HG02763 (cell line): ENCODE measurements at regions not wholly inside any gene's neighbourhood (a gene's known extent, or its start where the extent isn't known, plus 50 kb on each side); places are given as distances from the start of the nearest gene placed in this dataset.
"Not testable (repeated sequence)": the region's sequence is repeated elsewhere in the genome, so short reads cannot be mapped to it uniquely, and the experiment has no call there.

Experiments
- ATAC-seq: cut with Tn5 transposase; IDR thresholded peaks from one replicate; pipeline ENCODE4 v1.9.1; 2021; ENCODE audit warnings: mild to moderate bottlenecking, moderate library complexity; ENCODE audit not compliant: unreplicated experiment

DNA sequence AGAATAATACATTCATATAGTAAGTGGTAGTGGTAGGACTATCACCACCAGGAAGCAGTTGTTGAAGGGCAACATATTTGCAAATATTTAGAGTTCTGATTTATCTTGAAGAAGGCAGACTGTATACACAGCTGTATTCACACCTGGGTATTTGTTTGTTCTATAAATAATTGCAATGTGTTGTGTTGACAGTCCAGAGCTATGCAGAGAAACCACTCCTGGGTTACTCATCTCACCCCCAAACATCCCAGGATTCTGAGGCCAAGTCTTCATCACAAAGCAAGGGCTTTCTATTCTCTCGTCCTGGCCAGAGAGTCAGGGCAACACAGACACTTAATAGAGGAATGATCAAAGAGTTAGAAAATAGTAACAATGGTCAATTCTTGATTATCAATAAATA lies 102.1 kb upstream of the FAT3 start:
- no peak for ATAC-seq

DNA sequence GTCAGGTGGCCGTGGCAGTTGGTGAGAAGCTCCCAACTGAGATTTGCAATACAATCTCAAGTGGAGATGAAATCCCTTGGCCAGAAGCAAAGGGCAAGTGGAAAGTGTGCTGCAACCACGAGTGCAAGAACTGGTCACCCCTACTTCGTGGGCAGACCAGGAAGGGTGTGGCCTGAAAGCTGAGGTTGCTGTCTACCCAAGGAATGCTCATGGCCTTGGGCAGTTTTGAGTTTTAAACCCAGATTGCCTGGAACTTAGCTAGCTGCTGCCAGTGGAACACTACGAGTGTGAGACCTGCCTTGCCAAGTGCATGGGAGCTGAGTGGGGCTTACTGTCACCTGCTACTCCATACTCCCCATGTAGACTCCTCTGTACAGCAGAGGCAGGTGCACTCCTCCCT lies 113.3 kb upstream of the FAT3 start:
- no peak for ATAC-seq

GRCh38 chr11:92109466-92109865 lies 115.2 kb upstream of the FAT3 start:
- no peak for ATAC-seq

DNA sequence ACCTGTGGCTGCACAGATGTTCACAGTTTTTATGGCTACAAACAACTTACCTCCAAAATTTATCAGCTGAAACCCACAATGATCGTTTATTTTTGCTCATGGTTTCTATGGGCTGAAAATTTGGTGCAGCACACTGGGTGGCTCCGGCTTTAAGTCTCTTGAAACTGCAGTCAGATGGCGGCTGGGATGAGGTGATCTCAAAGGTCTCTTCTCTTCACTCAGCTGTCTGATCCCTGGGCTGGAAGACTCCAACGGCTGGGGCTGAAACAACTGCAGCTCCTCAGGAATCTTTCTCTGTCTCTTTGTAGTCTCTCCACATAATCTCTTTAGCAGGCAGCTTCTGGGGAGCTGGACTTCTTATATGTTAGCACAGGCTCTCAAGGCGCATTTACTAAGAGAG lies 117.3 kb upstream of the FAT3 start:
- no peak for ATAC-seq

- ATAC-seq: no peak
These were observed 120.3 kb upstream of the FAT3 start for GRCh38 chr11:92104349-92104748.

- ATAC-seq: no peak
These were observed 122.7 kb upstream of the FAT3 start for GRCh38 chr11:92101920-92102319.

DNA sequence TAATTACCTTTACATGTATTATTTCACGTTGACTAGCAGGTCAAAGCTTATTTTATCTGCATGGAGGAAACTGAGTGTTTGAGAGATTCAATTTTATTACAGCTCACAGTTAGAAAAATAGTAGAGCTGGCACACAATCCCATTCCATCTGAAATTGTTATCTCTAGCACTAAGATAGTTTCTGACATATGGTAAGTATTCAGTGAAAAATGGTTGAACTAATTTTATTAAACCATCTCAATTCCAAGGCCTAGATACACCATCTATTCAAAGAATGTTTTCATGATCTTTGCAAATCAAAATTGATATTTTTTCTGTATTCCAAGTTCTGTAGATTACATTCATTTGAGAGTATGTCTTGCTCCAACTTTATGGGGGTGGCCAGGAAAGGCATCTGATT lies 125.4 kb upstream of the FAT3 start:
- no peak for ATAC-seq

DNA sequence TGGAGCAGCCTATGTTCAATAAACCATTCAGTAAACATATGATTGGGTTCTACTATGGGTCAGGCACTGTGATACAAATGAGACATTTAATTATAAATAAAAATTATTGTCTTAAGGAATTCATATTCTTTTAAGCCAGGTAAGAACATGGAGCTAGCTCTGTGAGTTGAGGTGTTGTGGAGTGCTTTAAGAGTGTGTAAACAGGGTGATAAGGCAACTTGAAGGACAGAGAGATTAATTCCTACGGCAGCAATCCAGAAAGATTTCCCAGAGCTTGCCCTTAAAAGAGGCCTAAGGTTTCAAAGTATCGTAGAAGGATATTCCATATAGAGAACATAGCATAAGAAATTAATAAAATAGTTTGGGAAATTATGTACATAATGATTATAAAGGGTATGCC lies 126.4 kb upstream of the FAT3 start:
- ATAC-seq: no peak

- ATAC-seq: no peak
These were observed 136.7 kb upstream of the FAT3 start for GRCh38 chr11:92087725-92088537.

- ATAC-seq: no peak
These were observed 141.5 kb upstream of the FAT3 start for GRCh38 chr11:92083123-92083522.

- ATAC-seq: no peak
These were observed 142.0 kb upstream of the FAT3 start for GRCh38 chr11:92082652-92083051.

DNA sequence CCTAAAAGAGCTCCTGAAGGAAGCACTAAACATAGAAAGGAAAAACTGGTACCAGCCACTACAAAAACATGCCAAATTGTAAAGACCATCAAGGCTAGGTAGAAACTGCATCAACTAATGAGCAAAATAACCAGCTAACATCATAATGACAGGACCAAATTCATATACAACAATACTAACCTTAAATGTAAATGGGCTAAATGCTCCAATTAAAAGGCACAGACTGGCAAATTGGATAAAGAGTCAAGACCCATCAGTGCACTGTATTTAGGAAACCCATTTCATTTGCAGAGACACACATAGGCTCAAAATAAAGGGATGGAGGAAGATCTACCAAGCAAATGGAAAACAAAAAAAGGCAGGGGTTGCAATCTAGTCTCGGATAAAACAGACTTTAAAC lies 150.1 kb upstream of the FAT3 start:
- not testable (repeated sequence) for ATAC-seq

DNA sequence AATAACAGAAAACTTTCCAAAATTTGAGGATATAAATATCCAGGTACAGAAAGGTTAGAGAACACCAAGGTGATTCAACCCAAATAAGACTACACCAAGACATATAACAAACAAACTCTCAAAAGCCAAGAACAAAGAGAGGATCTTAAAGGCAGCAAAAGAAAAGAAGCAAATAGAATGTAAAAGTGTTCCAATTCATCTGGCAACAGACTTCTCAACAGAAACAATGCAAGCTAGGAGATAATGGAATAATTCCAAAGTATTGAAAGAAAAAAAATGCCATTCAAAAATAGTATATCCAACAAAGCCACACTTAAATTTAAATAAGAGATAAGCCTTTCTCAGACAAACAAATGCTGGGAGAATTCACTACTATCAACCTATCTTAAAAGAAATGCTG lies 153.0 kb upstream of the FAT3 start:
- ATAC-seq: no peak

GRCh38 chr11:92070026-92070889 lies 154.4 kb upstream of the FAT3 start:
- no peak for ATAC-seq

DNA sequence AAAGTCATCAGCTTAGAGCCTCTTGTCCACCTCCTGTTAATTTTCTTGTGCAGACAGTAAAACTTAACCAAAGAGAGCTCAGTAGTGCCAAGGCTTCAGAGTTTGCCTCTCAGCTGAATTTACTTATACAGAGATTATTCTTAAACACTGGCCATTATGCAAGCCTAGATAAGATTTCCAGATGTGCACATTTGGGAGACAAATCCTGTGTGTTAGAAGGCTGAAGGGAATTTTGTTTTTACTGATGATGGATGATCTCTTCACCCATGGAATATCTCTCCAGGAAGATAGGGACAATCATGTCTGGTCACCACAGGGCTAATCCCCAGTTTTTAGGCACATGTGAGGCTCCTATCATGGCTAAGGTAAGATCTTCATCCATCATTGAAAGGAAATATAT lies 157.6 kb upstream of the FAT3 start:
- no peak for ATAC-seq

DNA sequence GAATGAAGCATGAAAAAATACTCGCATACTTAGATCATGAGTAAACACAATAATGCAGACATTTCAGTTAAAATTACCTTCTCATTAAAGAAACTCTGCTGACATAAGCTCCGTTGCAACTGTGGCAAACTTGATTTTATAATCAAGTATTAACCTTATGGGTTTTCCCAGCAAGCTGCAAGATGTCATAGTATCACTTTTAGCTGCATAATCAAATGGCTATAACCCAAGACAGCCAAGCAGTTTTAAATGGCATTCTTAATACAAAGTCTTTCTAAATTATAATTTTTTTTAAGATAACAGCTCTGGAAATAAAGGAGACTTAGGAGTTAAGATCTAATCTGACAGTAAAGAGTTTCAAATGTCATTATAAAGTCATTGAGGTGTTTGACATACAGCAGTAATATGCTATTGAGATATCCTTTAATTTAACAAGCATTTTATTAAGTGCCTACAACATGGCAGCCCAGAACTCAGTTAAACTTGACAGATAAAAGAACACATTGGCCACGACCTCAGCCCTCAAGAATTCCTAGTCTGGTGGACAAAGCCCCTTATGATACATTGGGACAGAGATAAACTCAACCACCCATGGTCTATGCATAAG lies 163.1 kb upstream of the FAT3 start:
- no peak for ATAC-seq

- ATAC-seq: no peak
These were observed 166.7 kb upstream of the FAT3 start for GRCh38 chr11:92057849-92058442.

DNA sequence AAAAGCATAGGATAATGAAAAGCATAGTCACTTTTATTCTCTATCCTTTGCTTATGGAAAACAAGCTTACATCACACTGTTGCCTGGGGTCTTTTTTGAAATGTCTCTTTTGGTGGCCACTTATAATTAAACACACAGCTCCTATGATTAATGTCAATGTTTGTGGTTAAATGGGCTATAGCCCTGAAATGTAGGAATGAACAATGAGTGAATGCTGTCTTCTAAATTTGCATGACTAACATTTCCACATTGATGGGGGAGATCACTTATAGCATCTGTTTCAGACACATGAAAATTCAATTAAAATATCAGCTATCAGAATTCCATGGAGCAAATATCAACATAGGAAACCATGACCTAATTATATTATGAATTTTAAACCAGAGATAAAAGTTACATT lies 171.4 kb upstream of the FAT3 start:
- no peak for ATAC-seq

- ATAC-seq: no peak
These were observed 174.3 kb upstream of the FAT3 start for GRCh38 chr11:92050305-92050704.

GRCh38 chr11:92048415-92048814 lies 176.2 kb upstream of the FAT3 start:
- no peak for ATAC-seq

- ATAC-seq: no peak
These were observed 178.5 kb upstream of the FAT3 start for GRCh38 chr11:92046103-92046502.
